H9 (cell line): ENCODE measurements at regions not wholly inside any gene's neighbourhood (a gene's known extent, or its start where the extent isn't known, plus 50 kb on each side); places are given as distances from the start of the nearest gene placed in this dataset.

Experiments used
- DNase-seq: peaks from one replicate; pipeline ENCODE4 v3.0.0-alpha.2; 2017
- H2AFZ ChIP-seq: one replicate; pipeline ENCODE4 v1.6.1; 2013; ENCODE audit warnings: mild to moderate bottlenecking, low read length, control low read depth, moderate library complexity
- H2AK5ac ChIP-seq: 2 replicates; pipeline ENCODE4 v1.6.1; 2013; ENCODE audit warnings: low read length, control low read depth, mixed read lengths; ENCODE audit not compliant: insufficient read length
- H2BK120ac ChIP-seq: one replicate; pipeline ENCODE4 v1.6.1; 2013; ENCODE audit warnings: low read depth, mild to moderate bottlenecking, low read length, control low read depth, inconsistent platforms; ENCODE audit not compliant: poor library complexity, severe bottlenecking
- H2BK12ac ChIP-seq: 2 replicates; pipeline ENCODE4 v1.6.1; 2013; ENCODE audit warnings: low read length, control low read depth, mixed read lengths, low read depth; ENCODE audit not compliant: insufficient read length
- H2BK15ac ChIP-seq: 2 replicates; pipeline ENCODE4 v1.6.1; 2013; ENCODE audit warnings: low read depth, low read length, control low read depth
- H2BK20ac ChIP-seq: one replicate; pipeline ENCODE4 v1.6.1; 2013; ENCODE audit warnings: low read depth, mild to moderate bottlenecking, low read length, control low read depth, inconsistent platforms; ENCODE audit not compliant: poor library complexity, severe bottlenecking
- H2BK5ac ChIP-seq: 2 replicates; pipeline ENCODE4 v1.6.1; 2013; ENCODE audit warnings: low read length, control low read depth, mixed read lengths; ENCODE audit not compliant: insufficient read length
- H3K14ac ChIP-seq: 2 replicates; pipeline ENCODE4 v1.6.1; 2013; ENCODE audit warnings: low read length, control low read depth; ENCODE audit not compliant: insufficient read depth
- H3K18ac ChIP-seq: 2 replicates; pipeline ENCODE4 v1.6.1; 2013; ENCODE audit warnings: low read depth, mild to moderate bottlenecking, mixed read lengths, low read length, control low read depth; ENCODE audit not compliant: insufficient read length
- H3K23ac ChIP-seq: 2 replicates; pipeline ENCODE4 v1.6.1; 2013; ENCODE audit warnings: low read length, control low read depth, mixed read lengths, low read depth; ENCODE audit not compliant: insufficient read length
- H3K23me2 ChIP-seq: 2 replicates; pipeline ENCODE4 v1.6.1; 2013; ENCODE audit warnings: low read depth, mild to moderate bottlenecking, mixed read lengths, low read length, control low read depth; ENCODE audit not compliant: insufficient read length, poor library complexity, severe bottlenecking
- H3K27ac ChIP-seq: 2 replicates; pipeline ENCODE4 v1.5.1; 2013; ENCODE audit warnings: low read length, control low read depth, mixed read lengths, low read depth; ENCODE audit not compliant: insufficient read length
- H3K27me3 ChIP-seq: 2 replicates; pipeline ENCODE4 v1.6.1; 2013; ENCODE audit warnings: low read length, control low read depth, inconsistent platforms; ENCODE audit not compliant: insufficient read depth
- H3K4ac ChIP-seq: 2 replicates; pipeline ENCODE4 v1.6.1; 2013; ENCODE audit warnings: low read depth, mild to moderate bottlenecking, control low read depth, inconsistent platforms, low read length, moderate library complexity
- H3K4me1 ChIP-seq: 2 replicates; pipeline ENCODE4 v1.6.1; 2013; ENCODE audit warnings: low read length, control low read depth, inconsistent platforms; ENCODE audit not compliant: insufficient read depth
- H3K4me2 ChIP-seq: 2 replicates; pipeline ENCODE4 v1.6.1; 2013; ENCODE audit warnings: low read length, control low read depth, mixed read lengths; ENCODE audit not compliant: insufficient read length, insufficient read depth
- H3K56ac ChIP-seq: 2 replicates; pipeline ENCODE4 v1.6.1; 2013; ENCODE audit warnings: low read depth, mild to moderate bottlenecking, mixed read lengths, low read length, control low read depth; ENCODE audit not compliant: insufficient read length
- H3K79me1 ChIP-seq: 2 replicates; pipeline ENCODE4 v1.6.1; 2013; ENCODE audit warnings: low read depth, mild to moderate bottlenecking, moderate library complexity, low read length, control low read depth, inconsistent platforms; ENCODE audit not compliant: insufficient read depth, poor library complexity, severe bottlenecking
- H3K79me2 ChIP-seq: 2 replicates; pipeline ENCODE4 v1.6.1; 2013; ENCODE audit warnings: low read length, control low read depth, inconsistent platforms; ENCODE audit not compliant: insufficient read depth
- H3K9ac ChIP-seq: 2 replicates; pipeline ENCODE4 v1.6.1; 2013; ENCODE audit warnings: low read length, control low read depth, mixed read lengths; ENCODE audit not compliant: insufficient read length; ENCODE audit errors: extremely low read depth
- H3K9me3 ChIP-seq: one replicate; pipeline ENCODE4 v1.6.1; 2013; ENCODE audit warnings: low read depth, low read length, inconsistent platforms; ENCODE audit not compliant: control insufficient read depth
- H3T11ph ChIP-seq: one replicate; pipeline ENCODE4 v1.6.1; 2013; ENCODE audit warnings: mild to moderate bottlenecking, low read length, control low read depth, inconsistent platforms
- H4K20me1 ChIP-seq: one replicate; pipeline ENCODE4 v1.6.1; 2013; ENCODE audit not compliant: control insufficient read depth, insufficient read length, insufficient read depth
- H4K5ac ChIP-seq: 2 replicates; pipeline ENCODE4 v1.6.1; 2013; ENCODE audit warnings: low read depth, mild to moderate bottlenecking, mixed read lengths, low read length, control low read depth; ENCODE audit not compliant: insufficient read length
- H4K8ac ChIP-seq: replicated peaks from 2 replicates; pipeline ENCODE4 v1.6.1; 2013; ENCODE audit warnings: low read length, control low read depth, mixed read lengths, low read depth; ENCODE audit not compliant: insufficient read length
- H4K91ac ChIP-seq: 2 replicates; pipeline ENCODE4 v1.6.1; 2013; ENCODE audit warnings: low read depth, mild to moderate bottlenecking, moderate library complexity, mixed read lengths, low read length, control low read depth; ENCODE audit not compliant: insufficient read length
- H3K27ac Mint-ChIP-seq, 3 experiments: 2 replicates in 2 of 3; 3 replicates in 1 of 3; pipeline ENCODE4 v1.8.0; 2020 to 2021; ENCODE audit warnings: mixed read lengths in 3 of 3, mild to moderate bottlenecking in 1 of 3, moderate library complexity in 1 of 3
- H3K27me3 Mint-ChIP-seq: 2 replicates; pipeline ENCODE4 v1.8.0; 2021; ENCODE audit warnings: low read depth, mild to moderate bottlenecking, moderate library complexity, mixed read lengths
- H3K36me3 Mint-ChIP-seq, 3 experiments: 2 replicates in 2 of 3; 3 replicates in 1 of 3; pipeline ENCODE4 v1.8.0; 2020 to 2021; ENCODE audit warnings: low read depth in 3 of 3, mixed read lengths in 3 of 3; ENCODE audit not compliant: insufficient read depth in 1 of 3
- H3K4me1 Mint-ChIP-seq, 2 experiments: 2 replicates each; pipeline ENCODE4 v1.8.0; 2020; ENCODE audit warnings: mixed read lengths in 2 of 2
- H3K4me3 Mint-ChIP-seq, 2 experiments: 2 replicates in 1 of 2; 3 replicates in 1 of 2; pipeline ENCODE4 v1.8.0; 2020 to 2021; ENCODE audit warnings: mild to moderate bottlenecking in 2 of 2, mixed read lengths in 2 of 2, moderate library complexity in 1 of 2
- H3K9me3 Mint-ChIP-seq, 2 experiments: 2 replicates in 1 of 2; 3 replicates in 1 of 2; pipeline ENCODE4 v1.8.0; 2020; ENCODE audit warnings: mild to moderate bottlenecking in 2 of 2, mixed read lengths in 2 of 2, moderate library complexity in 1 of 2
- WGBS: extraction: QIAGEN DNeasy Blood & Tissue Kit; methylation state at CpG from one replicate; pipeline ENCODE4 v1.1.7; 2013; ENCODE audit warnings: missing lambda C conversion rate, low lambda C conversion rate, mixed read lengths; ENCODE audit not compliant: insufficient read length; ENCODE audit errors: extremely low coverage; 5-methylcytosine and 5-hydroxymethylcytosine counted together
- TF ChIP-seq, protein P1 (sequence below): fragments of 200-600 bp; sonication (generic); conservative IDR thresholded peaks from 3 replicates; pipeline ENCODE4 v1.8.0; 2021; ENCODE audit warnings: antibody characterized with exemption, mild to moderate bottlenecking

DNA sequence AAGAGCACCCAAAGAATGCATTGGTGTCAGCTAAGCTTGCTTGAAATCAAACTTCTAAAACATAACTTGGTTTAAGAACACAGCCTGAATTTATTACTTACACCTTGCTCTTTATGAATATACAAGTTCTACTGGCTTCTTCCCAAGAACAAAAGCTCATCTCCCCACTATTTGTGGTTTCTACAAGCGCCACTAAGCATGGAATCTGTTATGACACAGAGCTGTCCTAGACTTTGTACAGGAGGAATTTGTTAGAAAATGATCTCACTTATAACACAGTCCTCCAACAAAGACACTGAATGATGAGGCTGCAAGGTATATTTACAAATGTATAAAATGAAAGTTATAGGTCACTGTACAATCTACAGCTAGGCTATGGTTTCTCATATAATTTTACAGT, 452.1 kb downstream of the BCAT1 start:
- no peak overlapping the region for H3K14ac ChIP-seq
- no peaks in the 10 kb centered on the region for H3K27me3 ChIP-seq
- H4K20me1 ChIP-seq = no peaks in the 10 kb centered on the region
- TF ChIP-seq, protein P1, sequence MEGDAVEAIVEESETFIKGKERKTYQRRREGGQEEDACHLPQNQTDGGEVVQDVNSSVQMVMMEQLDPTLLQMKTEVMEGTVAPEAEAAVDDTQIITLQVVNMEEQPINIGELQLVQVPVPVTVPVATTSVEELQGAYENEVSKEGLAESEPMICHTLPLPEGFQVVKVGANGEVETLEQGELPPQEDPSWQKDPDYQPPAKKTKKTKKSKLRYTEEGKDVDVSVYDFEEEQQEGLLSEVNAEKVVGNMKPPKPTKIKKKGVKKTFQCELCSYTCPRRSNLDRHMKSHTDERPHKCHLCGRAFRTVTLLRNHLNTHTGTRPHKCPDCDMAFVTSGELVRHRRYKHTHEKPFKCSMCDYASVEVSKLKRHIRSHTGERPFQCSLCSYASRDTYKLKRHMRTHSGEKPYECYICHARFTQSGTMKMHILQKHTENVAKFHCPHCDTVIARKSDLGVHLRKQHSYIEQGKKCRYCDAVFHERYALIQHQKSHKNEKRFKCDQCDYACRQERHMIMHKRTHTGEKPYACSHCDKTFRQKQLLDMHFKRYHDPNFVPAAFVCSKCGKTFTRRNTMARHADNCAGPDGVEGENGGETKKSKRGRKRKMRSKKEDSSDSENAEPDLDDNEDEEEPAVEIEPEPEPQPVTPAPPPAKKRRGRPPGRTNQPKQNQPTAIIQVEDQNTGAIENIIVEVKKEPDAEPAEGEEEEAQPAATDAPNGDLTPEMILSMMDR = no peak
- no peaks in the 10 kb centered on the region for H3K27me3 Mint-ChIP-seq
- H3K27ac ChIP-seq = no peak overlapping the region
- no peak overlapping the region for H4K5ac ChIP-seq
- no peaks in the 10 kb centered on the region for H3K9me3 ChIP-seq
- peaks cover 5 to 10% of the 10 kb centered on the region in 2 experiments; a peak in 3 of 4 replicates for H3K4me1 Mint-ChIP-seq
- H2BK5ac ChIP-seq = no peak overlapping the region
- no peak overlapping the region for H3K27ac Mint-ChIP-seq
- H3K23ac ChIP-seq = no peak overlapping the region
- H3K9ac ChIP-seq = no peak overlapping the region
- no peaks in the 10 kb centered on the region for H3K4me1 ChIP-seq
- no peak for DNase-seq
- H3K23me2 ChIP-seq = no peaks in the 10 kb centered on the region
- no peak overlapping the region for H3K56ac ChIP-seq
- no peaks in the 10 kb centered on the region for H3K36me3 Mint-ChIP-seq
- no peak overlapping the region for H3K4ac ChIP-seq
- no peak overlapping the region for H2BK20ac ChIP-seq
- H3K9me3 Mint-ChIP-seq = no peaks in the 10 kb centered on the region
- H3T11ph ChIP-seq = no peak overlapping the region
- H2BK12ac ChIP-seq = no peak overlapping the region
- H2BK120ac ChIP-seq = no peak overlapping the region
- H2AK5ac ChIP-seq = no peak overlapping the region
- H4K91ac ChIP-seq = no peak overlapping the region
- no peak overlapping the region for H3K18ac ChIP-seq
- no peak overlapping the region for H4K8ac ChIP-seq
- WGBS = no CpG with 5 or more reads among the region's 1 CpG
- no peaks in the 10 kb centered on the region for H3K79me2 ChIP-seq
- no peak overlapping the region for H2AFZ ChIP-seq
- no peaks in the 10 kb centered on the region for H3K79me1 ChIP-seq
- no peak overlapping the region for H3K4me2 ChIP-seq
- H2BK15ac ChIP-seq = no peak overlapping the region
- no peak overlapping the region for H3K4me3 Mint-ChIP-seq
